GM18502 (cell line): ENCODE measurements at regions not wholly inside any gene's neighbourhood (a gene's known extent, or its start where the extent isn't known, plus 50 kb on each side); places are given as distances from the start of the nearest gene placed in this dataset.
A peak's percentile ranks its signal among the peaks of the same experiment; 100 is the strongest.
"Not testable (repeated sequence)": the region's sequence is repeated elsewhere in the genome, so short reads cannot be mapped to it uniquely, and the experiment has no call there.

ENCODE experiments used
- ATAC-seq: cut with Tn5 transposase; IDR thresholded peaks from one replicate; pipeline ENCODE4 v1.9.1; 2021; ENCODE audit warnings: mild to moderate bottlenecking; ENCODE audit not compliant: unreplicated experiment, poor library complexity

GRCh38 chr3:178349218-178349596, 187.0 kb upstream of the KCNMB2 start:
- not testable (repeated sequence) for ATAC-seq

- ATAC-seq, result no peak
These were observed 185.5 kb upstream of the KCNMB2 start for GRCh38 chr3:178350763-178351162.

GRCh38 chr3:178352326-178353005, 183.8 kb upstream of the KCNMB2 start:
- no peak for ATAC-seq

GRCh38 chr3:178353006-178353694, 183.1 kb upstream of the KCNMB2 start:
- no peak for ATAC-seq

- ATAC-seq, result no peak
These were observed 176.5 kb upstream of the KCNMB2 start for GRCh38 chr3:178359728-178360127.

- ATAC-seq, result not testable (repeated sequence)
These were observed 173.2 kb upstream of the KCNMB2 start for GRCh38 chr3:178363048-178363447.

- ATAC-seq, result no peak
These were observed 168.2 kb upstream of the KCNMB2 start for GRCh38 chr3:178367817-178368617.

GRCh38 chr3:178369006-178369405, 167.2 kb upstream of the KCNMB2 start:
- ATAC-seq, result no peak

GRCh38 chr3:178369811-178370210, 166.4 kb upstream of the KCNMB2 start:
- ATAC-seq, result no peak

GRCh38 chr3:178370387-178370786, 165.8 kb upstream of the KCNMB2 start:
- no peak for ATAC-seq

- no peak for ATAC-seq
These were observed 154.7 kb upstream of the KCNMB2 start for GRCh38 chr3:178381555-178381954.

GRCh38 chr3:178381971-178382448, 154.2 kb upstream of the KCNMB2 start:
- no peak for ATAC-seq

- no peak for ATAC-seq
These were observed 153.7 kb upstream of the KCNMB2 start for GRCh38 chr3:178382449-178383061.

- no peak for ATAC-seq
These were observed 151.7 kb upstream of the KCNMB2 start for GRCh38 chr3:178384321-178385230.

GRCh38 chr3:178385280-178385952, 150.8 kb upstream of the KCNMB2 start:
- ATAC-seq, result peak; percentile 67

- no peak for ATAC-seq
These were observed 149.8 kb upstream of the KCNMB2 start for GRCh38 chr3:178386401-178386800.

GRCh38 chr3:178386880-178387279, 149.4 kb upstream of the KCNMB2 start:
- no peak for ATAC-seq

- no peak for ATAC-seq
These were observed 147.8 kb upstream of the KCNMB2 start for GRCh38 chr3:178388473-178388872.

GRCh38 chr3:178389258-178389657, 147.0 kb upstream of the KCNMB2 start:
- ATAC-seq, result no peak
